ENCODE measurements at regions not wholly inside any gene's neighbourhood (a gene's known extent, or its start where the extent isn't known, plus 50 kb on each side); places are given as distances from the start of the nearest gene placed in this dataset.

GRCh38 chr1:209402697-209403096, 180.8 kb upstream of the CAMK1G start:
- DNase-seq (ENCODE audit: insufficient read length, low spot score) (no peak), FAIRE-seq (no peak)
- no peak for TF ChIP-seq CTCF (IDR thresholded peaks at IDR 0.05; ENCODE audit: insufficient read depth, missing control alignments)

GRCh38 chr1:209403921-209404320, 179.6 kb upstream of the CAMK1G start:
- FAIRE-seq (no peak), DNase-seq (ENCODE audit: insufficient read length, low spot score) (no peak)
- no peak for TF ChIP-seq CTCF (IDR thresholded peaks at IDR 0.05; ENCODE audit: insufficient read depth, missing control alignments)

GRCh38 chr1:209404577-209404976, 178.9 kb upstream of the CAMK1G start:
- DNase-seq (ENCODE audit: insufficient read length, low spot score) (no peak), FAIRE-seq (no peak)
- TF ChIP-seq CTCF (IDR thresholded peaks at IDR 0.05; ENCODE audit: insufficient read depth, missing control alignments): no peak

GRCh38 chr1:209405183-209405814, 178.2 kb upstream of the CAMK1G start:
- FAIRE-seq: no peak
- no peak for DNase-seq (ENCODE audit: insufficient read length, low spot score)
- no peak for TF ChIP-seq CTCF (IDR thresholded peaks at IDR 0.05; ENCODE audit: insufficient read depth, missing control alignments)

- no peak for FAIRE-seq
- TF ChIP-seq CTCF (IDR thresholded peaks at IDR 0.05; ENCODE audit: insufficient read depth, missing control alignments): no peak
- DNase-seq (ENCODE audit: insufficient read length, low spot score): no peak
Observed at GRCh38 chr1:209406168-209406567, 177.3 kb upstream of the CAMK1G start.

GRCh38 chr1:209406595-209406994, 176.9 kb upstream of the CAMK1G start:
- TF ChIP-seq CTCF (IDR thresholded peaks at IDR 0.05; ENCODE audit: insufficient read depth, missing control alignments): no peak
- FAIRE-seq: no peak
- DNase-seq (ENCODE audit: insufficient read length, low spot score): no peak

- no peak for TF ChIP-seq CTCF (IDR thresholded peaks at IDR 0.05; ENCODE audit: insufficient read depth, missing control alignments)
- no peak for DNase-seq (ENCODE audit: insufficient read length, low spot score)
- FAIRE-seq: no peak
Observed at GRCh38 chr1:209409780-209410179, 173.7 kb upstream of the CAMK1G start.
